Tibial nerve (tissue), 4 donors: ENCODE measurements at regions not wholly inside any gene's neighbourhood (a gene's known extent, or its start where the extent isn't known, plus 50 kb on each side); places are given as distances from the start of the nearest gene placed in this dataset.

Source experiments
- DNase-seq, 2 donors: peaks; one replicate each; pipeline ENCODE4 v3.0.0-alpha.2; 2019; ENCODE audit warnings: low spot score in 2 of 2
- H3K27ac ChIP-seq, 4 donors: fragments of 200-600 bp; sonication (generic) in 3 of 4; one replicate each; pipeline ENCODE4 v1.5.1; 2017 to 2019; ENCODE audit warnings: mild to moderate bottlenecking in 1 of 4
- H3K27me3 ChIP-seq, 2 donors: fragments of 200-600 bp; sonication (generic) in 1 of 2; one replicate each; pipeline versions ENCODE4 v1.5.1 to v1.6.0; 2017 to 2019
- H3K36me3 ChIP-seq, 3 donors: fragments of 200-600 bp; sonication (generic); one replicate each; pipeline ENCODE4 v1.5.1; 2018 to 2019
- H3K4me1 ChIP-seq, 4 donors: fragments of 200-600 bp; sonication (generic) in 3 of 4; one replicate each; pipeline ENCODE4 v1.5.1; 2017 to 2019
- H3K4me3 ChIP-seq, 4 donors: fragments of 200-600 bp; sonication (generic) in 3 of 4; one replicate each; pipeline ENCODE4 v1.5.1; 2017 to 2019; ENCODE audit warnings: mild to moderate bottlenecking in 1 of 4, moderate library complexity in 1 of 4
- H3K9me3 ChIP-seq, 4 donors: fragments of 200-600 bp; sonication (generic) in 3 of 4; one replicate each; pipeline ENCODE4 v1.5.1; 2017 to 2019
- EP300 ChIP-seq, 2 donors: sonication (generic); formaldehyde crosslinking; IDR thresholded peaks; one replicate each; pipeline ENCODE4 v1.6.1; 2017; ENCODE audit warnings: antibody characterized with exemption in 2 of 2, mild to moderate bottlenecking in 1 of 2
- POLR2A ChIP-seq, 2 donors: fragments of 450-650 bp; IDR thresholded peaks; one replicate each; pipeline ENCODE4 v1.6.1; 2017; ENCODE audit warnings: antibody characterized with exemption in 2 of 2, mild to moderate bottlenecking in 2 of 2, moderate library complexity in 2 of 2
- WGBS, 2 donors: methylation state at CpG; one replicate each; pipeline ENCODE4 v1.1.5; 2018; 5-methylcytosine and 5-hydroxymethylcytosine counted together
- TF ChIP-seq, protein P1 (sequence below), 5 experiments: fragments of 200-600 bp in 3 of 5; fragments of 450-650 bp in 2 of 5; sonication (generic) in 3 of 5; IDR thresholded peaks; one replicate each; pipeline ENCODE4 v1.5.1; 2016 to 2019; ENCODE audit warnings: antibody characterized with exemption in 5 of 5, mild to moderate bottlenecking in 3 of 5, moderate library complexity in 2 of 5

DNA sequence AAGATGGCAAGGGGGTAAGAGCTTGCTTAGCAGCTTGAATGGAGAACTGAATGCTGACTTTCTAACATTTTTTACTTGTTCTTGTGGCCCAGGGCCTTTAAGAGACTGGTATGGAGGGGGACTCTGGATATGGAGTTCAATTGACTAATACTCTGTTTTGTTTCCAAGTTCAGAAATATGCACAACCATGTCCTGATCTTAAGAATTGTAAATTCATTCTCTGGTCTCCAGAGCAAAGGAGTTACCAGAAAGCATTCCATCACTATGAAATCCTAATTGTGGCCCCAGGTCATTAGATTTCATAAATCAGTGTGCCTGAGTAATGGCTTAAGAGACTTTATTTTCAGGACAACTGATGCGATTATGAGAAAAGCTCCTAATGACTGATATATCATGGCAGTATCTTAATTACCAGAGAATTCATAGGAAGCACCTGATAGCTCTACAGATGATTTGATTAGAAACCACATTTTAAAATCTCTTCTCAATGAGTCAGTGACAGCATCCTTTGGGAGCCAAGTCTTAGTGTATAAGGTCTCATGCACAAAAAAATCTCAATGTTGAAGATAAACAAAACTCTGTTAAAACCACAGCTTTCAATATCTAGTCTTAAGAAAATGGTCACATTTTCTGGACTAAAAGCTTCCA is 613.6 kb upstream of the KLF4 start:
- Histone ChIP-seq H3K4me1 (peaks cover 0 to 21% (median 3%) of the 10 kb centered on the region in 4 donors), H3K36me3 (no peaks in the 10 kb centered on the region), H3K4me3 (no peak overlapping the region), H3K27ac (no peak overlapping the region), H3K9me3 (no peaks in the 10 kb centered on the region), H3K27me3 (no peaks in the 10 kb centered on the region)
- TF ChIP-seq POLR2A (IDR thresholded peaks at IDR 0.05) (no peak), EP300 (IDR thresholded peaks at IDR 0.05) (no peak)
- TF ChIP-seq, protein P1, sequence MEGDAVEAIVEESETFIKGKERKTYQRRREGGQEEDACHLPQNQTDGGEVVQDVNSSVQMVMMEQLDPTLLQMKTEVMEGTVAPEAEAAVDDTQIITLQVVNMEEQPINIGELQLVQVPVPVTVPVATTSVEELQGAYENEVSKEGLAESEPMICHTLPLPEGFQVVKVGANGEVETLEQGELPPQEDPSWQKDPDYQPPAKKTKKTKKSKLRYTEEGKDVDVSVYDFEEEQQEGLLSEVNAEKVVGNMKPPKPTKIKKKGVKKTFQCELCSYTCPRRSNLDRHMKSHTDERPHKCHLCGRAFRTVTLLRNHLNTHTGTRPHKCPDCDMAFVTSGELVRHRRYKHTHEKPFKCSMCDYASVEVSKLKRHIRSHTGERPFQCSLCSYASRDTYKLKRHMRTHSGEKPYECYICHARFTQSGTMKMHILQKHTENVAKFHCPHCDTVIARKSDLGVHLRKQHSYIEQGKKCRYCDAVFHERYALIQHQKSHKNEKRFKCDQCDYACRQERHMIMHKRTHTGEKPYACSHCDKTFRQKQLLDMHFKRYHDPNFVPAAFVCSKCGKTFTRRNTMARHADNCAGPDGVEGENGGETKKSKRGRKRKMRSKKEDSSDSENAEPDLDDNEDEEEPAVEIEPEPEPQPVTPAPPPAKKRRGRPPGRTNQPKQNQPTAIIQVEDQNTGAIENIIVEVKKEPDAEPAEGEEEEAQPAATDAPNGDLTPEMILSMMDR (IDR thresholded peaks at IDR 0.05), result no peak
- 80 to 97% methylated on average over 1 of the region's 1 CpG for WGBS, 2 donors
- DNase-seq, result no peak

DNA sequence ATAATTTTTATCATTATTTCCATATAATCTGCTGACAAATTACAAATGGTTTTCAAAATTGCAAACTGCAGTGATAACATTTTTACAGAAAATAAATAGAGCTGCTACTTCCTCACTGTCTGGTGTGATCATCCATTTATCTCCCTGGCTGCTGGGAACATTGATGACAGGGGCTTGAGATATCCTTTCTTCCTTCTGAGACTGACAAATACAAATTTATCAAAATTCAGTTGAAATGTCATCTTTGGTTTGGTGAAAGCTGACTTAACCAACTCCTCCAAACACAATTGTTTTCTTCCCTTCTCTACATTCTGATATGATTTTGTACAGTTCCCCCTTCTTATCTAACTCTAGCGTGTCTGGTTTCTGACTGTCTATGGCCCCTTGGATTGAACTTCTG is 611.8 kb upstream of the KLF4 start:
- H3K27me3 ChIP-seq, result no peaks in the 10 kb centered on the region
- no peak overlapping the region for H3K4me3 ChIP-seq
- H3K36me3 ChIP-seq, result no peaks in the 10 kb centered on the region
- WGBS, 2 donors, result 94 to 95% methylated on average over 1 of the region's 1 CpG
- no peak overlapping the region for H3K27ac ChIP-seq
- DNase-seq, result no peak
- TF ChIP-seq, protein P1 (IDR thresholded peaks at IDR 0.05), result no peak
- TF ChIP-seq EP300 (IDR thresholded peaks at IDR 0.05), result no peak
- TF ChIP-seq POLR2A (IDR thresholded peaks at IDR 0.05), result no peak
- H3K4me1 ChIP-seq, result peaks cover 0 to 21% (median 3%) of the 10 kb centered on the region in 4 donors
- no peaks in the 10 kb centered on the region for H3K9me3 ChIP-seq

DNA sequence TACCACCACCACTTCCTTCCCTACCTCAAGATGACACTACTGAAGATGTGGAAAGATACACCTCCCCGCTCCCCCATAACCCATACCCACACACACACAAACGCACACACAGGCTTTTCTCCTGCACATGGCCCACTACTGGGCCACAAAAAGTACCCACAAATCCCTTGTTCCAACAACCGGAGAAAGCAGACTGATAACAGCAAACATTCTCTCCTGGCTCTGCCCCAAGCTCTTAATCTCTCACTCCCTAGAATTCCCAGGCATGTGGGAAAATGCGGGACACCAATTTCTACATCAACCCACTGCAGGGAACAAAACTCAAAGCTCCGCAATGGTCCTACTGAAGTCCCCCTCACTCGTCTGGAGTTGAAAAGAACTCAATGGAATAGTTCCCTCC is 611.0 kb upstream of the KLF4 start:
- 79 to 80% methylated on average over 6 of the region's 6 CpGs for WGBS, 2 donors
- H3K4me3 ChIP-seq, result no peak overlapping the region
- H3K4me1 ChIP-seq, result peaks cover 0 to 14% (median 2%) of the 10 kb centered on the region in 4 donors
- H3K36me3 ChIP-seq, result no peaks in the 10 kb centered on the region
- DNase-seq, result no peak
- no peaks in the 10 kb centered on the region for H3K9me3 ChIP-seq
- H3K27ac ChIP-seq, result no peak overlapping the region
- no peak for TF ChIP-seq POLR2A (IDR thresholded peaks at IDR 0.05)
- TF ChIP-seq, protein P1 (IDR thresholded peaks at IDR 0.05), result no peak
- no peaks in the 10 kb centered on the region for H3K27me3 ChIP-seq

DNA sequence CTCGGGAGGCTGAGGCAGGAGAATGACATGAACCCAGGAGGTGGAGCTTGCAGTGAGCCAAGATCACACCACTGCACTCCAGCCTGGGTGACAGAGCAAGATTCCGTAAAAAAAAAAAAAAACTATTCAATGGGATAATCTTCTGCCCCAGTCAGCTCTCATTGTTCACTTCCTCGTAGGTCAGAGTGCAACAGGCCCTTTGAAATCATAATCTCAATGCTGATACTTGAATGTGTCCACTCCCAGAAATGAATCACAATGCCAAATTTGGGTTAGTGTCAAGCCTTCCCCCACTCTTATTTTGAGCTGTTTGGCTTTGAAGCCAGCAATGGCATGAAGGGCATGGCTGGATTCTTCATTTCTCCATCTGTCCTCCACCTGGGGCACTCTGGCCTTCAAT is 610.3 kb upstream of the KLF4 start:
- no peak overlapping the region for H3K4me3 ChIP-seq
- TF ChIP-seq, protein P1 (IDR thresholded peaks at IDR 0.05), result no peak
- no peak for TF ChIP-seq EP300 (IDR thresholded peaks at IDR 0.05)
- no peak for TF ChIP-seq POLR2A (IDR thresholded peaks at IDR 0.05)
- H3K9me3 ChIP-seq, result no peaks in the 10 kb centered on the region
- no peaks in the 10 kb centered on the region for H3K27me3 ChIP-seq
- no peak for DNase-seq
- H3K36me3 ChIP-seq, result no peaks in the 10 kb centered on the region
- WGBS, 2 donors, result 71 to 86% methylated on average over 3 of the region's 3 CpGs
- no peak overlapping the region for H3K27ac ChIP-seq
- H3K4me1 ChIP-seq, result peaks cover 0 to 7% (median 0%) of the 10 kb centered on the region in 4 donors

DNA sequence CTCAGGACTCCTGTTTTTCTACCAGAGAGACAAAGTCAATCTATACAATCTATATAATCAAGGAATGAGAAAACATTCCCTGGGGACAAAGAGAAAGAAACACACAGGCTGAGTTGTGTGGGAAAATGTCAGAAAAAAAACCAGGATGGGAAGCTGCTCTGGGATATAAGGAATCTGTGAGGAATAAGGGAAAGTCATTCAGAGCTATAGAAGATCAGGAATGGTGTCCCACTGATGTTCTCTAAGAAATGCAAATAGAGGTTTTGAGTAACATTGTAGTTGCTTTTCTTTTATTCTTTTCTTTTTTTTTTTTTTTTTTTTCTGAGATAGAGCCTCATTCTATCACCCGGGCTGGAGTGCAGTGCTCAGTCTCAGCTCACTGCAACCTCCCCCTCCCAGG is 605.9 kb upstream of the KLF4 start:
- Histone ChIP-seq H3K9me3 (no peaks in the 10 kb centered on the region), H3K4me3 (no peak overlapping the region), H3K27me3 (no peaks in the 10 kb centered on the region), H3K4me1 (no peaks in the 10 kb centered on the region), H3K36me3 (no peaks in the 10 kb centered on the region), H3K27ac (no peak overlapping the region)
- WGBS, 2 donors, result 75 to 86% methylated on average over 1 of the region's 1 CpG
- TF ChIP-seq, protein P1 (IDR thresholded peaks at IDR 0.05), result no peak
- no peak for TF ChIP-seq POLR2A (IDR thresholded peaks at IDR 0.05)
- TF ChIP-seq EP300 (IDR thresholded peaks at IDR 0.05), result no peak
- DNase-seq, result no peak
